ENCODE measurements at regions not wholly inside any gene's neighbourhood (a gene's known extent, or its start where the extent isn't known, plus 50 kb on each side); places are given as distances from the start of the nearest gene placed in this dataset.

- TF ChIP-seq, protein P1, sequence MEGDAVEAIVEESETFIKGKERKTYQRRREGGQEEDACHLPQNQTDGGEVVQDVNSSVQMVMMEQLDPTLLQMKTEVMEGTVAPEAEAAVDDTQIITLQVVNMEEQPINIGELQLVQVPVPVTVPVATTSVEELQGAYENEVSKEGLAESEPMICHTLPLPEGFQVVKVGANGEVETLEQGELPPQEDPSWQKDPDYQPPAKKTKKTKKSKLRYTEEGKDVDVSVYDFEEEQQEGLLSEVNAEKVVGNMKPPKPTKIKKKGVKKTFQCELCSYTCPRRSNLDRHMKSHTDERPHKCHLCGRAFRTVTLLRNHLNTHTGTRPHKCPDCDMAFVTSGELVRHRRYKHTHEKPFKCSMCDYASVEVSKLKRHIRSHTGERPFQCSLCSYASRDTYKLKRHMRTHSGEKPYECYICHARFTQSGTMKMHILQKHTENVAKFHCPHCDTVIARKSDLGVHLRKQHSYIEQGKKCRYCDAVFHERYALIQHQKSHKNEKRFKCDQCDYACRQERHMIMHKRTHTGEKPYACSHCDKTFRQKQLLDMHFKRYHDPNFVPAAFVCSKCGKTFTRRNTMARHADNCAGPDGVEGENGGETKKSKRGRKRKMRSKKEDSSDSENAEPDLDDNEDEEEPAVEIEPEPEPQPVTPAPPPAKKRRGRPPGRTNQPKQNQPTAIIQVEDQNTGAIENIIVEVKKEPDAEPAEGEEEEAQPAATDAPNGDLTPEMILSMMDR (IDR thresholded peaks at IDR 0.05): no peak
- no peak for TF ChIP-seq EP300 (IDR thresholded peaks at IDR 0.05)
- no peak for TF ChIP-seq POLR2AphosphoS5 (IDR thresholded peaks at IDR 0.05)
- no peak for TF ChIP-seq POLR2A (IDR thresholded peaks at IDR 0.05)
- Histone ChIP-seq H3K27ac (no peak overlapping the region), H3K36me3 (no peaks in the 10 kb centered on the region), H3K4me3 (no peak overlapping the region), H3K27me3 (no peaks in the 10 kb centered on the region), H3K4me1 (no peaks in the 10 kb centered on the region), H3K9me3 (no peaks in the 10 kb centered on the region)
- 60 to 76% (median 66%) methylated on average over 1 of the region's 1 CpG for WGBS, 5 donors
- no peak for DNase-seq
- intact Hi-C loops (cut with DNase I; ENCODE audit: low total_unique reads): no loop called here
These were observed 161.1 kb upstream of the EOMES start for GRCh38 chr3:27883266-27883665.

DNA sequence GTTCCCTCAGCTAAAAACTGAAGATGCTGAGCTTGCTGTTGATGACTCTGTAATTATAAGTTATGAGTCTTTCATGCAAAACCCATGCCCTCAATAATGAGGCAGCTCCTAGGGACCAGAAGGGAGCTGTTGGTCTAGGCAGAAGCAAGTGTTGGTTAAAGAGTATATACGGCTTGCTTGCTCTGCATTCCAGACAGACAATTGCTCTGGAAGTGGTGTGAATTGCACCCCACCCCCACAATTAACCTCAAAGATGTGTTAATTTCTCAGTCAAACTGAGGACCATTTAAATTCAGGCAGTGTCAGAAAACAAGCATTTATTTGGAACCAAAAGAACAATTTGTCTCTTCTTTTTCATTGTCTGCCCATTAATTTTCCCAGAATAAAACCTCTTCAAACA is 163.5 kb upstream of the EOMES start:
- 17 to 50% (median 23%) methylated on average over 1 of the region's 1 CpG for whole genome bisulfite sequencing, 5 donors
- intact Hi-C loops (cut with DNase I; ENCODE audit: low total_unique reads): no loop called here
- Histone ChIP-seq H3K27me3 (no peaks in the 10 kb centered on the region), H3K4me3 (no peak overlapping the region), H3K4me1 (no peaks in the 10 kb centered on the region), H3K36me3 (no peaks in the 10 kb centered on the region), H3K27ac (no peak overlapping the region), H3K9me3 (no peaks in the 10 kb centered on the region)
- TF ChIP-seq, protein P1 (IDR thresholded peaks at IDR 0.05): no peak
- TF ChIP-seq POLR2AphosphoS5 (IDR thresholded peaks at IDR 0.05) (no peak), POLR2A (IDR thresholded peaks at IDR 0.05) (no peak), EP300 (IDR thresholded peaks at IDR 0.05) (no peak)
- DNase-seq: no peak

- TF ChIP-seq POLR2A (IDR thresholded peaks at IDR 0.05) (no peak), POLR2AphosphoS5 (IDR thresholded peaks at IDR 0.05) (no peak), EP300 (IDR thresholded peaks at IDR 0.05) (no peak)
- TF ChIP-seq, protein P1 (IDR thresholded peaks at IDR 0.05): no peak
- Histone ChIP-seq H3K27ac (no peak overlapping the region), H3K4me1 (no peaks in the 10 kb centered on the region), H3K36me3 (no peaks in the 10 kb centered on the region), H3K4me3 (no peak overlapping the region), H3K27me3 (no peaks in the 10 kb centered on the region), H3K9me3 (peaks cover 0 to 7% (median 2%) of the 10 kb centered on the region in 4 donors)
- DNase-seq: no peak
- intact Hi-C loops (cut with DNase I; ENCODE audit: low total_unique reads): no loop called here
- WGBS, 5 donors: 57 to 87% (median 59%) methylated on average over 1 to 2 of the region's 2 CpGs
These were observed 166.4 kb upstream of the EOMES start for GRCh38 chr3:27888562-27888961.

GRCh38 chr3:27889745-27890144 is 167.6 kb upstream of the EOMES start:
- no peaks in the 10 kb centered on the region for H3K36me3 ChIP-seq
- intact Hi-C loops (cut with DNase I; ENCODE audit: low total_unique reads): no loop called here
- H3K9me3 ChIP-seq: peaks cover 0 to 7% (median 2%) of the 10 kb centered on the region in 4 donors
- TF ChIP-seq, protein P1 (IDR thresholded peaks at IDR 0.05): no peak
- TF ChIP-seq POLR2AphosphoS5 (IDR thresholded peaks at IDR 0.05) (no peak), POLR2A (IDR thresholded peaks at IDR 0.05) (no peak), EP300 (IDR thresholded peaks at IDR 0.05) (no peak)
- 77 to 86% (median 81%) methylated on average over 4 of the region's 4 CpGs for WGBS, 5 donors
- H3K4me3 ChIP-seq: no peak overlapping the region
- DNase-seq: no peak
- H3K27me3 ChIP-seq: no peaks in the 10 kb centered on the region
- H3K27ac ChIP-seq: no peak overlapping the region
- H3K4me1 ChIP-seq: no peaks in the 10 kb centered on the region
